22Rv1 (cell line): ENCODE measurements at regions not wholly inside any gene's neighbourhood (a gene's known extent, or its start where the extent isn't known, plus 50 kb on each side); places are given as distances from the start of the nearest gene placed in this dataset.

Source experiments
- CTCF ChIP-seq: fragments of 450-650 bp; IDR thresholded peaks from 2 replicates; pipeline ENCODE4 v1.5.1; 2017; ENCODE audit warnings: mild to moderate bottlenecking
- ZFX ChIP-seq: fragments of 450-650 bp; IDR thresholded peaks from 2 replicates; pipeline ENCODE4 v1.6.1; 2017; ENCODE audit warnings: antibody characterized with exemption, borderline replicate concordance

- TF ChIP-seq CTCF: no peak
- no peak for TF ChIP-seq ZFX
Observed at GRCh38 chr4:180391613-180392012, 1851.6 kb upstream of the TENM3 start.
